Tibial artery (tissue), 4 donors: ENCODE measurements at regions not wholly inside any gene's neighbourhood (a gene's known extent, or its start where the extent isn't known, plus 50 kb on each side); places are given as distances from the start of the nearest gene placed in this dataset.

Experiments
- DNase-seq, 2 donors: peaks; one replicate each; pipeline ENCODE4 v3.0.0-alpha.2; 2019
- H3K27ac ChIP-seq, 2 donors: fragments of 200-600 bp; sonication (generic) in 1 of 2; 1 replicate in 1 of 2; 2 replicates in 1 of 2; pipeline ENCODE4 v1.5.1; 2018 to 2019; ENCODE audit warnings: mild to moderate bottlenecking in 1 of 2
- H3K27me3 ChIP-seq, 2 donors: fragments of 200-600 bp; sonication (generic) in 1 of 2; one replicate each; pipeline versions ENCODE4 v1.5.1 to v1.6.0; 2016 to 2019
- H3K36me3 ChIP-seq, 3 donors: fragments of 200-600 bp; sonication (generic) in 2 of 3; one replicate each; pipeline ENCODE4 v1.5.1; 2016 to 2019; ENCODE audit warnings: mild to moderate bottlenecking in 2 of 3
- H3K4me1 ChIP-seq, 4 donors: fragments of 200-600 bp; sonication (generic) in 2 of 4; 1 replicate in 3 of 4; 2 replicates in 1 of 4; pipeline ENCODE4 v1.5.1; 2016 to 2019
- H3K4me3 ChIP-seq, 2 donors: fragments of 200-600 bp; sonication (generic) in 1 of 2; 1 replicate in 1 of 2; 2 replicates in 1 of 2; pipeline ENCODE4 v1.5.1; 2018 to 2019; ENCODE audit warnings: mild to moderate bottlenecking in 2 of 2
- H3K9me3 ChIP-seq, 3 donors: fragments of 200-600 bp; sonication (generic) in 1 of 3; one replicate each; pipeline ENCODE4 v1.5.1; 2016 to 2019
- intact Hi-C: fragments of 100-400 bp; cut with DNase I; formaldehyde crosslinking; loops from one replicate; pipeline ENCODE4 v1.15.0; 2023; ENCODE audit warnings: low total_unique reads
- TF ChIP-seq, protein P1 (sequence below), 2 experiments: fragments of 200-600 bp in 1 of 2; fragments of 450-650 bp in 1 of 2; IDR thresholded peaks; one replicate each; pipeline ENCODE4 v1.5.1; 2017 to 2019; ENCODE audit warnings: antibody characterized with exemption in 2 of 2, mild to moderate bottlenecking in 1 of 2, moderate library complexity in 1 of 2

DNA sequence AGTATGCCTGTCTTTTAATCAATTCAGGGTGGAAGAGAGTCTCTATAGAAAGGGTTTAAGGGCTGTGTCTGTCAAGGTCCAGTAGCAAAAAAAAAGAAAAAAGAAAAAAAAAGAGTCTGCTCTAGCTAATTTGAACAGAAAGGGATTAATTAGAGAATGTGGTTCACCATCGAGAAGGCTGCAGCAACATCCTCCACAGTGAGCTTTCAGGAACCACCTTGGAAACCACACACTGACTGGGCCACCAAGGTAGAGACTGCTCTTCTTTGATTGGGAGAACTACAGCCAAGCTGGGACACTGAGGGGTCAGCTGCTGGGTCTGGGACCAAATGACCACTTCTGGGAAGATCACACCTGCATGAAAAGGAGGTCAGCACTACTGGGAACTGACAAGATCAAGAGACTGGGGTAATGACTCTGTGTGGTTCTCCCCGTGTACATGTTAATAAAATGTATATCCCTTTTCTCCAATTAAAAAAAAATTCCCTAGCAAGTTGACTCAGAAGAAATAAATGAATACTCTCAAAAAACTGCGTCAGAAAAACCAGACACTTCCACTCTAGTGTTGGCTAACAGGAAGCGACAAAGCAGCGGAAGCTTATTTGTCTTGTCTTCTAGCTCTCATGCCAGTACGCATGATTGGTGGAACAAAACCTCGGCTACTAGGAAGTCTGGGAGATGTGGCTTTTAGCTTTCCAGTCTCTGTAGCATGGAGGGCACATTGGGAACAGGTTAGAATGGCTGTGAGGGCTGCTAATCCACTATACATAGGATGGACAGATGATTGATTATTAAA lies 60.0 kb upstream of the IVNS1ABP start:
- TF ChIP-seq, protein P1, sequence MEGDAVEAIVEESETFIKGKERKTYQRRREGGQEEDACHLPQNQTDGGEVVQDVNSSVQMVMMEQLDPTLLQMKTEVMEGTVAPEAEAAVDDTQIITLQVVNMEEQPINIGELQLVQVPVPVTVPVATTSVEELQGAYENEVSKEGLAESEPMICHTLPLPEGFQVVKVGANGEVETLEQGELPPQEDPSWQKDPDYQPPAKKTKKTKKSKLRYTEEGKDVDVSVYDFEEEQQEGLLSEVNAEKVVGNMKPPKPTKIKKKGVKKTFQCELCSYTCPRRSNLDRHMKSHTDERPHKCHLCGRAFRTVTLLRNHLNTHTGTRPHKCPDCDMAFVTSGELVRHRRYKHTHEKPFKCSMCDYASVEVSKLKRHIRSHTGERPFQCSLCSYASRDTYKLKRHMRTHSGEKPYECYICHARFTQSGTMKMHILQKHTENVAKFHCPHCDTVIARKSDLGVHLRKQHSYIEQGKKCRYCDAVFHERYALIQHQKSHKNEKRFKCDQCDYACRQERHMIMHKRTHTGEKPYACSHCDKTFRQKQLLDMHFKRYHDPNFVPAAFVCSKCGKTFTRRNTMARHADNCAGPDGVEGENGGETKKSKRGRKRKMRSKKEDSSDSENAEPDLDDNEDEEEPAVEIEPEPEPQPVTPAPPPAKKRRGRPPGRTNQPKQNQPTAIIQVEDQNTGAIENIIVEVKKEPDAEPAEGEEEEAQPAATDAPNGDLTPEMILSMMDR (IDR thresholded peaks at IDR 0.05): no peak

DNA sequence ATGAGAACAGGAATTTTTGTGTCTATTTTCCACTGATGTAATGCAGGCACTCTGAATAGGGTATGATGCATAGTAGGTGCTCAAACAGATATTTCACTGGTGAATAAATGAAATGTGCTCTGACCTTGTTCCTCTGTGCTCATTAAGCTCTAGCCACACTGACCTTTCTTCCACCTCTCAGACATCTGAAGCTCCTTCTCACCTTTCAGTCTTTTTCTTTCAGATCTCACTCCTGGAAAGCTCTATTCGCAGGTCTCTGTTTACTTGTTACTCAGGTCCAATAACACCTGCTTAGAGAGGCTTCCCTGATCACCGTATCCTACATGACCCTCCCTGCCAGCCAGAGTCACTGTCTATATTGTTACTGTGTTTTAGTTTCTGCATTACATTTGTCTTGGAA lies 59.2 kb upstream of the IVNS1ABP start:
- no peaks in the 10 kb centered on the region for H3K4me1 ChIP-seq
- H3K27me3 ChIP-seq: no peaks in the 10 kb centered on the region
- H3K4me3 ChIP-seq: no peak overlapping the region
- TF ChIP-seq, protein P1 (IDR thresholded peaks at IDR 0.05): no peak
- intact Hi-C loops: no loop called here
- no peaks in the 10 kb centered on the region for H3K36me3 ChIP-seq
- no peaks in the 10 kb centered on the region for H3K9me3 ChIP-seq
- no peak for DNase-seq
- no peak overlapping the region for H3K27ac ChIP-seq

More for the DNA sequence above, 60.0 kb upstream of the IVNS1ABP start:
- Histone ChIP-seq H3K27ac (no peak overlapping the region), H3K4me1 (no peaks in the 10 kb centered on the region), H3K9me3 (no peaks in the 10 kb centered on the region), H3K27me3 (no peaks in the 10 kb centered on the region), H3K36me3 (no peaks in the 10 kb centered on the region), H3K4me3 (no peak overlapping the region)
- no peak for DNase-seq
- intact Hi-C loops: no loop called here

DNA sequence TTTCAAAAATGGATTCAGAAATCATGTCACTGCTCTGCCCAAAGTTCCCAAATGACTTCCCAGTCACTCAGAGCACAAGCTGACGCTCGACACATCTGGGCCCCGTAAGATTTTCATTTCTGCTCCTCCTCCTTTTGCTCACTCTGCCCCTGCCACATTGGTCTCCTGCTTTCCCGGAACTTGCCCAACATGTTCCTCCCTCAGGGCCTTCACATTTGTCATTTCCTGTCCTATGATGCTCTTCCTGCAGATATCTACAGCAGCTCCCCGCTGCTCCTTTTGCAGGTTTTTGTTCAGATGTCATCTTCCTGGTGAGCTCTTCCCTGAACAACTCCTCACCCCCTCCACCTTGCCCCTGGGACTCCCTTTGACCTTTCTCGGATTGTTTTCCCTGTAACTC lies 58.5 kb upstream of the IVNS1ABP start:
- TF ChIP-seq, protein P1 (IDR thresholded peaks at IDR 0.05): no peak
- Histone ChIP-seq H3K27ac (no peak overlapping the region), H3K27me3 (no peaks in the 10 kb centered on the region), H3K9me3 (no peaks in the 10 kb centered on the region), H3K4me3 (no peak overlapping the region), H3K36me3 (no peaks in the 10 kb centered on the region), H3K4me1 (no peaks in the 10 kb centered on the region)
- intact Hi-C loops: no loop called here
- DNase-seq: peak; percentile 47 to 75

DNA sequence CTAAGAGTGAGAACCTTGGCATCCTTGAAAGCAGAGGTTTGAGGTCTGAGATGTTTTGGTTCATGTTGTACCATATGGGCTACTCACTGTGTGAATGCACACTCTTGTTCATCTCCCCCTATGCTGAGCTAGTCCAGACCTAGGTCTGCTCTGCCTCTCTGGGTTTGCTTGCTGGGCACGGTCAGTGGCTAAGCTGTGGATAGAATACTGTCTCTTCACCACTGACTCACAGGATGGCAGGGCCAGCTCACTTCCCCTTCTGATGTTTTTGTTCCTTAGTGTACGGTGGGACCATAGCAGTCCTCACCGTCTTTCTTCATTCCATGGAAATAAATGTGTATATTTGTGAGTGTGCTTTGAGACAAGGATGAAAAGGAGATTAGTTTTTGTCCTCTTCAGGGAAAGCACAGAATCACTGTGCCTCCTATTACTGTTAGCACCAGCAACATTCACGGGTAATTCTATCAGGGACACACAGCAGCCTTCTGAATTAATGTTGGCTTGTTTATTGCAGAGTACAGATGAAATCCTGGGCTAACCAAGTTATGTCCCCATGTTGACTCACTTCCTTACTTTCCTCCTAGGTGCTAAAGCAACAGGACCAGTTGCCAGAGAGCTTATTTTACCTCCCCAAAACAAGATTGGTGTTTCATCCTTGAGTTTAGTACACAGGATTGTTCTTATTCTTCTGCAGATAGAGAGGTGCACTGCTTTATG lies 56.9 kb upstream of the IVNS1ABP start:
- intact Hi-C loops: no loop called here
- H3K27me3 ChIP-seq: no peaks in the 10 kb centered on the region
- TF ChIP-seq, protein P1 (IDR thresholded peaks at IDR 0.05): no peak
- H3K27ac ChIP-seq: peak overlapping the region in 1 of 2 donors; percentile 7
- no peaks in the 10 kb centered on the region for H3K9me3 ChIP-seq
- H3K36me3 ChIP-seq: no peaks in the 10 kb centered on the region
- H3K4me1 ChIP-seq: peaks cover 0 to 9% (median 0%) of the 10 kb centered on the region in 4 donors
- peak in 1 of 2 donors; percentile 52 for DNase-seq
- H3K4me3 ChIP-seq: no peak overlapping the region

DNA sequence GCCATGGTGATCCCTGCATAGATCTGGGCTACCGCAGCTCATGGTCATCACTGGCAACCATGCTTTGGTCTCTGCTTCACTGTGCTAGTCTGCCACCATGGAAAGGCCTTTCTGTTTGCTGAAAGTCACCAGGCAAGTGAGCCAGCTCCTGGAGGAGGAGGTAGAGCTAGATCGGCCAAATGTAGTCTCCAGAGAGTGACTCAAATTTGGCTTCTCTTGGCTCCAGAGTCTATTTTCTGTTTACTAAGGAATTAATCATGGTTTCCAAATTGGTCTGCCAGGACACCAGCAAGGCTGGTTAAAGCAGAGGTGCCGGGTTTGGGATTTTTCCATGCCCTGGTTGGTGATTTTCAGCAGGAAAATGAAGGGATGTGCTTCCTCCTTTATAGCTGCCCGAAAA lies 52.7 kb upstream of the IVNS1ABP start:
- H3K36me3 ChIP-seq: no peaks in the 10 kb centered on the region
- H3K27me3 ChIP-seq: no peaks in the 10 kb centered on the region
- TF ChIP-seq, protein P1 (IDR thresholded peaks at IDR 0.05): no peak
- no peak for DNase-seq
- H3K4me1 ChIP-seq: peaks cover 0 to 9% (median 0%) of the 10 kb centered on the region in 4 donors
- intact Hi-C loops: no loop called here
- no peak overlapping the region for H3K27ac ChIP-seq
- no peaks in the 10 kb centered on the region for H3K9me3 ChIP-seq
- no peak overlapping the region for H3K4me3 ChIP-seq
